ENCODE measurements at regions not wholly inside any gene's neighbourhood (a gene's known extent, or its start where the extent isn't known, plus 50 kb on each side); places are given as distances from the start of the nearest gene placed in this dataset.

- no peak for TF ChIP-seq POLR2AphosphoS5 (IDR thresholded peaks at IDR 0.05; ENCODE audit: insufficient read depth in 1 of 2, low read depth in 1 of 2)
- no peak for TF ChIP-seq CTCF (IDR thresholded peaks at IDR 0.05)
- TF ChIP-seq POLR2A (IDR thresholded peaks at IDR 0.05) = no peak
These were observed 442.1 kb upstream of the NRP1 start for GRCh38 chr10:33776419-33777070.
